ENCODE measurements at regions not wholly inside any gene's neighbourhood (a gene's known extent, or its start where the extent isn't known, plus 50 kb on each side); places are given as distances from the start of the nearest gene placed in this dataset.

DNA sequence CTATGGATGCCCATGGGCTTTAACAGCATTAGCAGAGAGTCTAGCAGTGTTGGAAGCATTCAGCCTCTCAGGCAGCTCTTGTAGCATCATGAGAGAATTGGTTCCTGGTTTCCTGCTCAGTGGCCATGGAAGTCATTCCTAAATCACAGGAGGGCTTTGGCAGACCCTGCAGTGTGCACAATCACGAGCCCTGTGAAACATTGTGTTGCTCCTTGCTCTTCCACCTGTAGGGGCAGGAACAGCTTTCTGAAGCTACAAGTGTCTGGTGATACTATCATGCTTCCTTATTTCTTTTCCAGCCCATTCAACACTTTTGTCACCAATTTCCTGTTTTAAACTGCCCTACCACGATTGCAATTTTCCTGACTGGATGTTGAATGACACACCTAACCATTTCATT, 402.2 kb upstream of the USP15 start:
- no peak for DNase-seq

DNA sequence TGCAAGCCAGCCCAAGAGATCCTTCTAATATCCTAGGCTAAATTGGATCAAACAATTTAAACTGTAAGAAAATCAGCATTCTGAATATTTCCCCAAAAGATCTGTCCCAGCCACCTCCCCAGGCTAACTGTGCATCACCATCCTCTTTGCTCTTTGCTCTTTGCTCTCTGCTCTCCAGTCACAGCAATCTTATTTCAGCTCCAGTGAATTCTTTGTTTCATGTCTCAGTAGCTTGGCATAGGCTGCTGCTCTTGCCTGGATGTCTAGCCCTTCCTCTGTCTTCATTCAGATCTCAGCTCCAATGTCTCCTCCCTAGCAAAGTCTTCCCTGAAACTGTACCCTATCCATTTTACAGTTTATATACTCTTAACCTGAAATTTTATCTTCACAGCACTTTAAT, 399.8 kb upstream of the USP15 start:
- no peak for DNase-seq

DNA sequence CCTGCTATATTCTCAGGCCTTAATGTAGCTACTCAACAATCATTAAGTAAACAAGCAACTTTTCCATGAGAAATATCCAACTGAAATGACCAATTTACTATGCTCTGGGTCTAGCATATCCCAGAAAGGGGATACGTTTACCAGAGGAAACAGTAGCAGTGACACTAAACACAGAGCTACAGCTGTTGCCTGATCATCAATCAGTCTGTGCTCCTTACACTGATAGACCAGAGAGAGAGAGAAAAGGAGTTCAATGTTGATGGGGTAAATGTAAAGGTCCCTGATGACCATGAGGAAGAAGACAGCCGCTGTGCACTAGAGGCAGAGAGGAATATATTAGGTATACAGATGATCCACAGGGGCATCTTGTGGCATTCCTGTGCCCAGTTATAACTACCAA, 397.2 kb upstream of the USP15 start:
- DNase-seq, result no peak

DNA sequence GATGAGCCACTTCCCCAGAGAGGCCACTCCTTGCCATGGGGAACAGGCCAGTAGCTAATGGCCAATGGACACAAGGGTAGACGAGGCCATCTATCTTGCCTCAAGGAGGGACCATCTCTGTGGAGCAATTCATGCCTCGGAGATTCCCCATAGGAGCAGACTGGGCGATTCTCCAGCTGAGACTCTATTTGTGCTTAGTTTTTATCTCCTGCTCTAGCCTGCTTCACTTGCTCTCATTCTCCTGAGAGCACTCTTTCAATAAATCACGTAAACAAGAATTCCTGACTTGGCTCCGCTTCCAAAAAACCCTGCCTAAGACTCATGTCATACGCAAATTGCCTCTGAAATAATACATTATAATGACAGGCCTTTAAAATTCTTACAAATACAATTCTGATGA, 396.4 kb upstream of the USP15 start:
- no peak for DNase-seq

DNA sequence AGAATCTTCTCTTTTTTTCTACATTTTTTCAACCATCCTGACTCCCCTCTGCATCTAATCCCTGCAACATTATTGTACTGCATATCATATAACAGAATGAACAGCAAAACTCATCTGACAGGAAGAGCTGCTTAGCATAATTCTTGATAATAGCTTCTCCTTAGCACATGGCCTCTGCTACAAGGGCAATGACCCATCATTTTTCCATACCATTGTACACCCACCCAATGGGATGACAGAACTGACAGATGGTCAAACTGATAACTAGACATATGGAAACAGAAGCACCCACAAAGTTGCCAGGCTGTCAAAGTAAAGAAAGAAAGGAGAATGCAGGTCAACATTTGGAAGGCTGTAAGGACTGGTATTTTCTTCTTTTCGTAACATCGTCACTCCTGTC, 390.4 kb upstream of the USP15 start:
- DNase-seq, result no peak

DNA sequence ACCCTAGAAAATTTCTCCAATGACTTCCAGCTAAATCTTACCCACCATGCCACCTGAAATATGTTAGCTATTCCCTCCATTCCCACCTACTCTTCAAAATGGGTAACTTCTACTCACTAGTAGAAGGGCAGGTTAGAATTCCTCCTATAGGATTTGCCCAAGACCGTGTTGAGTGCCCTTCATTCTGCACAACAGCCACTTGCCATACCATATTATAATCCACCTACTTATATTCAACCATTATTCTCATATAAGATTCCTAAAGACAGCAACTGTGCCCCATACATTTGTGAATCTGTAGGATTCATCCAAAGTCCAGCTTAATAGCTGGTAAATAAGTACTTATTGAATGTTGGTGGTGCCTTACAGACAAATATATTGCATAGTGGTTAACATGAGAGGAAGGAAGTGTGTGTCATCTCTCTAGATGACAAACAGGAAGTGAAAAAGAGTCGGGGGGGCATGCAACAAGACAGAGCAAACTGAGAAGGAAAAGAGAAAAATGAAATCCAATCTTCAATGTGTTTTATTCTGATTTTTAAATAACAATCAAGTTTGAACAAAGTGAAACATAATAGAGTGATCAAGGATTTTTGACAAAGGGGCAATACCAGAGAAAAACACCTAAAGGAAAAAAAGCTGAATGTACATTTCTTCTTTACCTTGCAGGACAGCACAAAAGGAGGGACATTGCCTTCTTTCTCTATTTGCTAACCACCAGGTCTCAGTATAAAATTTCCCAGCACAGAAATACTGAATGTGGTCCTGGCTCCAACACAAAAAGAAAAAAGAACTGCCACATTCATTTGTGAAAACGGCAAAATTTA, 389.3 kb upstream of the USP15 start:
- DNase-seq, result no peak

DNA sequence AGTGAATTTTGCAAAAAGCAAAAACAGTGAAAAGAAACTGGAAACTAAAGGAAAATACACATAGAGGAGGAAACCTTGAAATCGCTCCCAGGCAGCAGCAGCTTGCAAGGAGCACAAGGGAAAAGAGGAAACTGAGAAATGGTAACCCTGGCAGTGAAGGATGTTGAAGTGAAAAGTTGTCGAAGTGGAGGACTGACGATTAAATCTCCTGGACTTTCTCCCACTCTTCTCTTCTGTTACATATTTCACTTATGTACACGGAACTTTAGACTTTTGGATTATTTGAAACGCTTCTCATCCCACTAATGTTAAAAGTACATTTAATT, 388.8 kb upstream of the USP15 start:
- no peak for DNase-seq

DNA sequence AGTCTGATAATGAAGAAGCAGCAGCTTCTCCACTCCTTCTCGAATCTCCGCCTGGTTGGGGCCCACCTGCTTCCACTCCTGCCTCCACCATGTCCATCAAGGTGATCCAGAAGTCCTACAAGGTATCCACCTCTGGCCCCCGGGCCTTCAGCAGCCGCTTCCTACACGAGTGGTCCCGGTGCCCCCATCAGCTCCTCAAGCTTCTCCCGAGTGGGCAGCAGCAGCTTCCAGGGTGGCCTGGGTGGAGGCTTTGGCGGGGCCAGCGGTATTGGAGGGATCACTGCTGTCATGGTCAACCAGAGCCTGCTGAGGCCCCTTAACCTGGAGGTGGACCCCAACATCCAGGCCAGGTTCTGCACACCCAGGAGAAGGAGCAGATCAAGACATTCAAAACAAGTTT, 381.0 kb upstream of the USP15 start:
- DNase-seq, result no peak

DNA sequence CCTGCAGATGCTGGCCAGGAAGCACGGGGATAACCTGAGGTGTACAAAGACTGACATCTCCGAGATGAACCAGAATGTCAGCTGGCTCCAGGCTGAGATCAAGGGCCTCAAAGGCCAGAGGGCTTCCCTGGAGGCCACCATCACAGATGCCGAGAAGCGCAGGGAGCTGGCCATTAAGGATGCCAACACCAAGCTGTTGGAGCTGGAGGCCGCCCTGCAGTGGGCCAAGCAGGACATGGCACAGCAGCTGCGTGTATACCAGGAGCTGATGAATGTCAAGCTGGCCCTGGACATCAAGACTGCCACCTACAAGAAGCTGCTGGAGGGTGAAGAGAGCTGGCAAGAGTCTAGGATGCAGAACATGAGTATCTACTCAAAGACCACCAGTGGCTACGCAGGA, 380.0 kb upstream of the USP15 start:
- no peak for DNase-seq

DNA sequence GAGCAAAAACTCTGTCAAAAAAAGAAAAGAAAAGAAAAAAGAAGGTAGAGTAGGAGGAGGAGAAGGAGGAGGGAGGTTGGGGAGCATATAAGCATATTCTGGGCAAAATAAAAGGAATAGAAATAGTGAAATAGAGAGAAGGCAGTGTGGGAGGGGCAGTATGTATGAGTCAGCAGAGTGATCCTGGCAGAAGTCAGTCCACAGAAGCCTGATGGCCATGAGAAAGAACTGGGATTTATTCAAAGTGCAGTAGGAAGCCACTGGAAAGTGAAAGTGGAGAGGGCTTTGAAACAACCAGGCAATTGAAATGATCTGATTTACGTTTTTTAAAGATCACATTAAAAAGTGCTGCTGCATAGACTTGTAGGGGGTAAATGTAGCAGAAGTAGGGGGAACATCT, 368.6 kb upstream of the USP15 start:
- no peak for DNase-seq

DNA sequence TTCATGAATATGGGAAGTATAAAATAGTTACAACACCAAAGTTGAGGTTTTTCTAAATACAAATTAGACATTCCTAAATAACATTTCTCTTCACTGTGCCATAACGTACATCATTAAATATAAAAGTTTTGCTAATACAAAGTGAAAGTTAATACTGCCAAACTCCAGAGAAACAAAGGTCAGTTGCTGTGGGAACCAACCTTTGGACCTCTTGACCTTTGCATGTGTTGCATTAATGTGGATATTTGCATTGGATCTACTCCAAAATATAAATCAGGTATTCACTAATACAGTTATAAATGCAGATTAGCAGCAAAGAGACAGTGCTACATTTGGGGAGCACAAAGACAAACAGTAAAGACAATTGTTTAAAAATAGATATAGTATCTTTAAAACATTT, 366.0 kb upstream of the USP15 start:
- no peak for DNase-seq

DNA sequence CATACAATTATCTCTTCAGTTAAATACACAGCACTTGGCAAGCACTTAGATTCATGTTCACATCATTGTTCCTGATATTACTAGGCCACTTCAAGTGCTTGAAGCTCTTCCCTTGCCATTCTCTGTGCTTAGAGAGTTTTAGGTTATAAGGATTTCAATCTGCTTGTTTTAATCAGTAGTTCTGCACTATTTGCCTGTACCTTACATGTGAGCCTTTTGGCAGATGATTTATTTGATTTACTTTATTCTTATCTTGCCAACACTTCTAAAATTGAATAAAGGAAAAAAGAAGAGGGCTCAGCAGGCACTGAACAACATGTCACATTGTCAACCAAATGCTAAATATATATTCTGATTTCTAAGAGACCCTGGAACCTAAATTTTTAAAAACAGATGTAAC, 363.8 kb upstream of the USP15 start:
- no peak for DNase-seq

DNA sequence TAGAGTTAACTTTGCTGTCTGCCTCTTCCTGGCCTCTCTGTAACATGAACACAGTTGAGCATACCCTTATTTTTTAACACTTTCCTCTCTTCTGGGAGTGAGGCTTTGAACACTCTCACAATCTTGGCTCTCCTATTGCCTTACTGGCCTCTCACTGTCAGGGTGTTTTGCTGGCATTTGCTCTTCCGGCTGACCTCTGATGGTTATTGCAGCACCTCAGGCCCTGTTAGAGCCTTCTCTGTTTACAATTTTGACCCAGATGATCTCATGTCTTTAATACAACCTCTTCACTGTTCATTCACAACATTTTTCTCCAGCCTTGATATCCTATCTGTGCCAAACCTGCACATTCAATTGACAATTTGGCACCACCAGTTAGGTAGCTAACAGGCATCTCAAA, 357.8 kb upstream of the USP15 start:
- no peak for DNase-seq

DNA sequence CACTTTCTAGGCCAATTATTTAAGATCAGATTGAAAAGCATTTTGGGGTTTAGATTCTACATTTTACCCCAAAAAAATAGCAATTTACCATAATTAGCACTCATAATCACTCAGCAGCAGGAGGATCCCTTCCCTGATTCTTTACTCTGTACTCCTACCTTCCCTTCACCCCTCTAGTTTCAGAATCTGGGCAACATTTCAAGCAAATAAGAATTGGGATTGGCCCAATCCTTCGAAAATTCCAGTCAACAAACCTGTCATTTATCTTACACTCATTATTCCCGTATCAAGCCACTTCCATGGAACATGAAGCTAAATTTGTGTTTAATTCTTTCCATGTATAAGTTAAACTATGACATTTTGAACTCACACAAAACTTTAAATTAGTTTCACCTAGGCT, 349.1 kb upstream of the USP15 start:
- no peak for DNase-seq

DNA sequence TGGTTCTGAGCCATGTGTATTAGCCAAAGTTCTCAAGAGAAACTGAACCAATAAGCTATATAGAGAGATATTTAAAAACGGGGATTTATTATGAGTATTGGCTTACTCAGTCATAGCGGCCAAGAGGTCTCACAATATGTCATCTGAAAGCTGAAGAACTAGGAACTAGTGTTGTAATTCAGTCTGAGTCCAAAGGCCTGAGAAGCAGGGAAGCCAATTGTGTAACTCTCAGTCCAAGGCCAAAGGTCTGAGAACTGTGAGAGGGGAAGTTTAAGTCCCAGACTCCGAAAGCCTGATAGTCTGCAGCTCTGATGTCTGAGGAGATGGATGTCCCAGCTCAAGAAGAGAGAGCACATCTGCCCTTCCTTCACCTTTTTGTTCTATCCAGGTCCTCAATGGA, 344.8 kb upstream of the USP15 start:
- DNase-seq, result no peak

DNA sequence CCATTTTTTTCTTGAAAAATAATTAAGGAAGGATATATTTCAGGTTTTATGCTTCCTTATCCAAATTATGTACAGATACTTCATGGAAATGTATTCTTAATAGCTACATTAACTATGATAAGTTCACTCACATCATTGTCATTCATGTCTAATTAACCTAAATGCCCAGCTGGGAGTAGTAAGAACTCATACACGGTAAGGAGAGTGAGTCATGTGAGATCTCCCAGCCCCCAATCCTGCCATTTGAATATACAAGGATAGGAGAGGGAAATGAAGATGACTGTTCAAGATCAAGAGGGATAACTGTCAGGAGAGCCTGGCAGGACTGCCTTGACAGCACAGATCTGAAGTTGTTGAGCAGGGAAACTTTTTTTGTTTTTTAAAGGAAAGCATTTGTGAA, 343.4 kb upstream of the USP15 start:
- no peak for DNase-seq

DNA sequence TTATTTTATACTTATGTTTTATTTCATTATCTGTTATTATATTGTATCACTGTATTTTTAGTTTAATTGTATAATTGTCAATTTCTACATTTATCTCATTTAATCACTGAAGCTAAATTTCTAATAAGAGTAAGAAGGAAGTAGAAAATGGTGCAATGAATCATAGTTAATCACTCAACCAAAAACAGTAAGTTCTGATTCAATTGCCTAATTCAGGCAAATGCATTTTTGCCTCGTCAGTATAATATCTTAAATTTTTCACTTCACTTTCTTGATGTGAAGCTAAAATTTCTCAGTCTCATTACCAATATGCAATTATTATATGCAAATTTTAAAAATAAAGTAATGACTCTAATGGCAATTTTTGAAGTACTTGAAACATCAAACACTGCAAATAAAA, 340.5 kb upstream of the USP15 start:
- DNase-seq, result no peak

DNA sequence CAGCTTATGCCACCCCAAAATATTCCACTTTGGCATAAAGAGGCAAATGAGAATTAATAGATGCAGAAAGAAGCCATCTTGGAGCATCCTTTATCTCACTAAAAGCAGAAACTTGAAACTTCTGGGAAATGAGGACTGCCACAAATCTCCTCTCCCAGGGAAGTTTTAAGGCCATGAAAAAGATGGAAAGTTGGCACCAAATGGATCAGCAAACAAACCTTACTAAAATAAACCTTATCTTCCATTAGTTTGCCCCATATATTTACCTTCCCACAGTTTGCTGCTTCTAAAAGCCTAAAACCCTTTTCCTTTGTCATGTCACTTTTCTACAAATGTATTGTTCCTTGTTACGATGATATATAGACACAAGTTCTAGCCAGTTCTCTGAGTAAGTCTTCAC, 340.0 kb upstream of the USP15 start:
- DNase-seq, result no peak

DNA sequence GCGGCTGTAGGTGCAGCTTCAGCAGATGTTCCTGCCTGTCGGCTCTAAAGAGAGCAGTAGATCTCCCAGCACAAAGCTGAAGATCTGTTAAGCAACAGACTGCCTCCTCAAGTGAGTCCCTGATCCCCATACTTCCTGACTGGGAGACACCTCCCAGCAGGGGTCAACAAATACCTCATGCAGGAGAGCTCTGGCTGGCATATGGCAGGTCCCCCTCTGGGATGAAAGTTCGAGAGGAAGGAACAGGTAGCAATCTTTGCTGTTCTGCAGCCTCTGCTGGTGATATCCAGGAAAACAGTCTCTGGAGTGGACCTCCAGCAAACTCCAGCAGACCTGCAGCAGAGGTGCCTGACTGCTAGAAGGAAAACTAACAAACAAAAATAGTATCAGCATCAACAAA, 337.1 kb upstream of the USP15 start:
- DNase-seq, result no peak

DNA sequence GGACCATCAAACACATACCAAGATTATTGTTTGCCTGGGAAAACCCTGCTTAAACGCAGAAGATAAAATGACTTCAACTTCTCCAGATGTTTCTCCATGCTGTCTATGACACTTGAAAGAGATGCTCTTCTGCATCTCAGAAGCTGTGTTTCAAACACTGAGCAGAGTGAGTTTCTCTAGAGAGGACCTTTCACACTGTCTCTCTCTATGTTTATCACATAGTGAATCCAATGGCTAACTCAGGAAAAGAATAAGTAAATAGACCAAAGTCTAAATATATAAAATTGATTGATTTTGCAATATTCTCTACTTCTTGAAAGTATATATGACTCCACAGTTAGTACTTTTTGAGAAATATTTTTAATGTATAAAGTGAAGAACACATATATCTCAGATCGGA, 325.6 kb upstream of the USP15 start:
- no peak for DNase-seq

DNA sequence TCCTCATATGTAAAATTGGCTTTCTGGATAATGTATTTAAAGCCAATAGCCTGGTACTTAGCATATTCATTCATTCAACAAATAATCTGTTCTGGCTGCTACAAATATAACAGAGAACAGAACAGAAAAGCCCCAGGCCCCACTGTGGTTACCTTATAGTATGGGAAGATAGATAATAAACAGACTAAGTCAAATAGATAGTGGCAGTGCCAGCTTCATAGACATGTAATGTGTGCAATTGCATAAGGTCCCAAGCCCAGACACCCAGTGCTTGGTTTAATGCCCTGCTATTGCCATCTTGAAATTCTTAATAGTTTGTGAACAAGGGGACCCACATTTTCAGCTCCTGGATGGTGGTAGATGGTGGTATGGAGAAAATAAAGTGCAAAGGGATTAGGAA, 320.2 kb upstream of the USP15 start:
- DNase-seq, result no peak

DNA sequence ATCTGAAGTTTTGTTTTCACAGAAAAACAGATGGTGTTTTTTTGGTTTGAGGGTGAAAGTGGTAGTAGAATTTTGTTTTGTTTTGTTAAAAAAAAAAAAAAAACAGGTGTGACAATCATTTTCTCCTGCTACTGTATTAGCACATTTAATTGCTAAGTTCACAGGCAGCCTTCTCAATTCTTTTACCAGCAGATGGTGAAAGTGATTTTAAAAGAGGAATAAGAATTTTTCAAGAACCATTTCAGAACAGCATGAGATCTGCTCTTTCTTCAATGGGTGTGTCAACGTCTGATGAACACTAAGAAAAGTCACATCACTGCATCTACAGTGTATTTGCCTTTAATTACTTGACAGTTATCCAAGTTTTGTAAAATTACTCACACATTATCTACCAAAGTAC, 303.7 kb upstream of the USP15 start:
- no peak for DNase-seq

DNA sequence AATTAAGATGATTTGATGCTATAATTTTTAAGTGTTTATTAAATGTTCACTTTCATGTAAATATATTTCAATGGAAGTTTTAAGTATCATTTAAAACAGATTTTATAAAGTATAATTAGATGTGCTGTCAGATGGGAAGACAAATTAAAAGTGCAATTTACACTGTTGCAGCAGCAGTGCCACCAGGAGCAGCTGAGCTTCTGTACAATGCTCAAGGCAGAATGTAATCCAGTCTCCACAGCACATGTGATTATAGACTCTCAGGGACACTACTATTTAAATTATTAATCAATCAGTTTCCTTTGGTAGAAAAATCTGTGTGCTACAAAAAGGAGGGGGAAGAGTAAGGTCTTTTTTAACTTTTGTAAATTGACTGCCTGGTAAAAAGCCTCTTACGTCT, 285.7 kb upstream of the USP15 start:
- DNase-seq, result no peak

DNA sequence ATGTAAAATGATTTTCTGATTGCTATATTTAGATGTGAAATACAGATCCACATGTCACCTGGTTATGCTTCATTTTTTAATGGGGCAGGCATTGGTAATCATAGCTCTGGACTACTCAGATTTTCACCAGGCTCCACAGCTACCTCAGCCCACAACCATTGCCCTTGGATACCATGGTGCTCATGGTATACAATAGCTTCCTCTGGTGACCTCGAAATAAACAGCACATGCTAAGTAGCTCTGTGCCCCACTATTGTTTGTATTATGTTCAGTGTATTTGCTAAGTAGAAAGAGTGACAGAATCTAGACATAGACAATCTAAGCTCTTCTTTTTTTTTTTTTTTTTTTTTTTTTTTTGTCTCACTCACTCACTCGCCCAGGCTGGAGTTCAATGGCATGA, 274.4 kb upstream of the USP15 start:
- no peak for DNase-seq

DNA sequence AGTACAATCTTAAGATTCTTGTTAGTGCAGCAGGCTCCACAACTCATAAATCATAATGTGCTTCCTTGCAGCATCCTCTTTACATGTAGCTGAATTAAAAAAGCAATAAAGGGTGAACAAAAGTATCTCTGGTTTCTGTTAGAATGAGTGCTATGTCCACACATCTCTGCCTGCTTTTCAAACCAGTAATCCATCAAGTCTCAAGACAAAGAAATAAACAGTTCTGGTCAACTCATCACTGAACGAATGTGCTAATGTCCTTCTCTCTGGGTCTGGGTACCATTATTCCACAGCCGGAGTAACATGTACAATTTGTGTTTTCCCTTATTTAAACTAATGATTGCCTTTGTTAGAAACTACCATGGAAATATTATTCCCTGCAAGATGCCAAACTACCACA, 273.0 kb upstream of the USP15 start:
- DNase-seq, result no peak

DNA sequence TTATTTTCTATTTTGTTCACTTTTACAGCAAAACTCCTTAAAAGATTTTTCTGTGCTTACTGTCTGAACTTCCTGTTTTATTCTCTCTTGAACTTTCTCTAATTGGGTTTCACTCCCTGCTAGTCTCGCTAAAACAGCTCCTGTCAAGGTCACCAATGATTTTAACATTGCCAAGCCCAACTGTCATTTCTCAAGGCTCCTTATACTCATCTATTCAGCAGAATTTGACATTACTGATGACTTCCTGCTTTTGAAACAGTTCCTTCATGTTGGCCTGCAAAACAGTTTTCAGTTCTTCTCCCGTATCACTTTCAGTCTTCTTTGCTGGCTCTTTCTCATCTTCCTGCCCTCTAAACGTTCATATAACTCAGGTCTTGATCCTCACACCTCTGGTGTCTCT, 268.5 kb upstream of the USP15 start:
- DNase-seq, result no peak
